Endothelial cell of umbilical vein (primary cell): ENCODE measurements at regions not wholly inside any gene's neighbourhood (a gene's known extent, or its start where the extent isn't known, plus 50 kb on each side); places are given as distances from the start of the nearest gene placed in this dataset.

Source experiments
- BruUV-seq: library from RNA; stranded (reverse); fragments of 400-500 nt; replicated peaks from 2 replicates; lab custom pipeline; 2021; lab: Mats Ljungman, UMichigan
- CTCF ChIA-PET: fragments of 300-600, 350-600 bp; sonication (Branson Sonifier 250); formaldehyde crosslinking; loops from one replicate; lab custom pipeline; 2021; ENCODE audit warnings: antibody characterized with exemption, inconsistent platforms; lab: Charles Lee
- POLR2A ChIA-PET: fragments of 300-600, 350-600 bp; sonication (Branson Sonifier 250); formaldehyde crosslinking; loops from one replicate; lab custom pipeline; 2021; ENCODE audit warnings: antibody characterized with exemption, inconsistent platforms; lab: Charles Lee
- DNase-seq: peaks from one replicate; pipeline ENCODE4 v3.0.0-alpha.2; 2011; ENCODE audit warnings: low read depth, low spot score
- FAIRE-seq: peaks from 2 replicates; lab custom pipeline; 2011; peaks lifted over from hg19 to GRCh38; lab: Jason Lieb, UNC
- H2AFZ ChIP-seq: 2 replicates; pipeline ENCODE4 v1.6.0; 2012; ENCODE audit warnings: low read depth, low read length, control low read depth, inconsistent platforms
- H3K27ac ChIP-seq: 2 replicates; pipeline ENCODE4 v1.5.1; 2011; ENCODE audit warnings: low read depth, mild to moderate bottlenecking, control low read depth, low read length, moderate library complexity; ENCODE audit not compliant: insufficient read depth
- H3K27me3 ChIP-seq, 2 experiments: 2 replicates each; pipeline versions ENCODE4 v1.6.0 to v1.6.1; 2011; ENCODE audit warnings: low read length in 2 of 2, mixed read lengths in 1 of 2; ENCODE audit not compliant: control insufficient read depth in 2 of 2, insufficient read depth in 2 of 2
- H3K36me3 ChIP-seq, 2 experiments: 2 replicates in 1 of 2; 3 replicates in 1 of 2; pipeline ENCODE4 v1.5.1; 2011; ENCODE audit warnings: low read length in 2 of 2, mild to moderate bottlenecking in 1 of 2, moderate library complexity in 1 of 2; ENCODE audit not compliant: control insufficient read depth in 2 of 2, insufficient read depth in 2 of 2; ENCODE audit errors: extremely low read depth in 1 of 2
- H3K4me1 ChIP-seq: 3 replicates; pipeline ENCODE4 v1.5.1; 2011; ENCODE audit warnings: mild to moderate bottlenecking, low read length; ENCODE audit not compliant: control insufficient read depth, insufficient read depth; ENCODE audit errors: extremely low read depth
- H3K4me2 ChIP-seq: 2 replicates; pipeline ENCODE4 v1.6.1; 2011; ENCODE audit warnings: low read length, control low read depth, mixed read lengths; ENCODE audit not compliant: insufficient read depth
- H3K4me3 ChIP-seq, 3 experiments: fragments of 200-600 bp in 1 of 3; sonication (generic), shearing (Covaris generic) in 1 of 3; replicated peaks in 1 of 3; 2 replicates each; pipeline ENCODE4 v1.5.1; 2011 to 2016; ENCODE audit warnings: control low read depth in 3 of 3, low read length in 3 of 3, mild to moderate bottlenecking in 2 of 3, inconsistent platforms in 1 of 3, low read depth in 1 of 3, moderate library complexity in 1 of 3; ENCODE audit not compliant: insufficient read depth in 1 of 3
- H3K79me2 ChIP-seq: 2 replicates; pipeline ENCODE4 v1.6.0; 2012; ENCODE audit warnings: low read length, inconsistent platforms; ENCODE audit not compliant: control insufficient read depth, insufficient read depth
- H3K9ac ChIP-seq: replicated peaks from 2 replicates; pipeline ENCODE3; 2011; ENCODE audit warnings: low read length, control low read depth; ENCODE audit not compliant: insufficient read depth; ENCODE audit errors: extremely low read depth
- H3K9me1 ChIP-seq: replicated peaks from 3 replicates; pipeline ENCODE4 v1.6.0; 2011; ENCODE audit warnings: mild to moderate bottlenecking, low read length; ENCODE audit not compliant: control insufficient read depth, insufficient read depth; ENCODE audit errors: extremely low read depth
- H3K9me3 ChIP-seq: replicated peaks from 2 replicates; pipeline ENCODE4 v1.5.1; 2012; ENCODE audit warnings: low read length, inconsistent platforms; ENCODE audit not compliant: control insufficient read depth, insufficient read depth
- H4K20me1 ChIP-seq: replicated peaks from 2 replicates; pipeline ENCODE3; 2011; ENCODE audit warnings: mild to moderate bottlenecking, low read length; ENCODE audit not compliant: control insufficient read depth, insufficient read depth; ENCODE audit errors: extremely low read depth
- CTCF ChIP-seq, 2 donors: IDR thresholded peaks; 1 replicate in 1 of 2; 2 replicates in 1 of 2; pipeline ENCODE4 v1.5.1; 2011; ENCODE audit warnings: low read length in 2 of 2, mild to moderate bottlenecking in 2 of 2, moderate library complexity in 2 of 2, control low read depth in 1 of 2, inconsistent platforms in 1 of 2, low read depth in 1 of 2; ENCODE audit not compliant: insufficient read depth in 1 of 2; ENCODE audit errors: extremely low read depth in 1 of 2
- EZH2 ChIP-seq: IDR thresholded peaks from 2 replicates; pipeline ENCODE4 v1.6.1; 2012; ENCODE audit warnings: borderline replicate concordance, low read depth, mild to moderate bottlenecking, moderate library complexity, low read length, inconsistent platforms; ENCODE audit not compliant: severe bottlenecking
- FOS ChIP-seq: IDR thresholded peaks from 2 replicates; pipeline ENCODE4 v1.6.1; 2011; ENCODE audit warnings: mild to moderate bottlenecking, low read length, moderate library complexity, borderline replicate concordance; ENCODE audit not compliant: insufficient read depth
- GATA2 ChIP-seq: IDR thresholded peaks from 2 replicates; pipeline ENCODE4 v1.7.0; 2011; ENCODE audit warnings: low read depth, mild to moderate bottlenecking, moderate library complexity, mixed read lengths, low read length; ENCODE audit not compliant: insufficient read length, insufficient read depth
- JUN ChIP-seq: IDR thresholded peaks from 2 replicates; pipeline ENCODE4 v1.6.1; 2011; ENCODE audit warnings: borderline replicate concordance, low read depth; ENCODE audit not compliant: insufficient read length, insufficient read depth
- MAX ChIP-seq: IDR thresholded peaks from 2 replicates; pipeline ENCODE4 v1.6.1; 2011; ENCODE audit not compliant: insufficient read depth, insufficient read length
- MYC ChIP-seq: IDR thresholded peaks from one replicate; pipeline ENCODE4 v1.6.1; 2011; ENCODE audit warnings: mild to moderate bottlenecking, low read depth, low read length
- POLR2A ChIP-seq: IDR thresholded peaks from 2 replicates; pipeline ENCODE4 v1.6.1; 2012; ENCODE audit warnings: low read depth, mild to moderate bottlenecking, control low read depth, low read length
- POLR2AphosphoS5 ChIP-seq: IDR thresholded peaks from 2 replicates; pipeline ENCODE4 v1.6.1; 2012; ENCODE audit warnings: low read depth, mild to moderate bottlenecking, control low read depth, low read length, moderate library complexity; ENCODE audit not compliant: insufficient read depth
- dilution Hi-C: fragments of 300-500 bp; cut with MboI; formaldehyde crosslinking; loops from one replicate; pipeline ENCODE4 v1.15.0; 2019; ENCODE audit warnings: low sequenced_read_pairs; ENCODE audit not compliant: extremely low pct_ligation_motif_present
- intact Hi-C: fragments of 100-400 bp; cut with micrococcal nuclease; formaldehyde crosslinking; loops from one replicate; pipeline ENCODE4 v1.10.0; 2022

GRCh38 chr15:37452498-37452897 lies 352.1 kb upstream of the MEIS2 start:
- H4K20me1 ChIP-seq, result no peaks in the 10 kb centered on the region
- dilution Hi-C loops (no loop called here), intact Hi-C loops (no loop called here)
- no peak overlapping the region for H3K27ac ChIP-seq
- H2AFZ ChIP-seq, result no peak overlapping the region
- H3K4me1 ChIP-seq, result no peaks in the 10 kb centered on the region
- no peak for TF ChIP-seq POLR2AphosphoS5
- TF ChIP-seq FOS, result no peak
- TF ChIP-seq CTCF (IDR thresholded peaks at IDR 0.05; ENCODE audit: extremely low read depth in 1 of 2, insufficient read depth in 1 of 2, low read depth in 1 of 2, low read length in 2 of 2), result no peak
- no peak for TF ChIP-seq MYC
- no peak for TF ChIP-seq GATA2
- no peak for TF ChIP-seq EZH2
- no peak for TF ChIP-seq POLR2A
- TF ChIP-seq JUN, result no peak
- no peak for TF ChIP-seq MAX
- ChIA-PET POLR2A (no interaction called here), CTCF (no interaction called here)
- H3K79me2 ChIP-seq, result no peaks in the 10 kb centered on the region
- BruUV-seq, result no TSS peak
- FAIRE-seq (no peak), DNase-seq (no peak)
- no peak overlapping the region for H3K4me2 ChIP-seq
- no peak overlapping the region for H3K4me3 ChIP-seq
- no peaks in the 10 kb centered on the region for H3K36me3 ChIP-seq
- no peak overlapping the region for H3K9ac ChIP-seq
- H3K9me1 ChIP-seq, result no peaks in the 10 kb centered on the region
- no peaks in the 10 kb centered on the region for H3K27me3 ChIP-seq
- no peaks in the 10 kb centered on the region for H3K9me3 ChIP-seq
